Keratinocyte (primary cell): ENCODE measurements at regions not wholly inside any gene's neighbourhood (a gene's known extent, or its start where the extent isn't known, plus 50 kb on each side); places are given as distances from the start of the nearest gene placed in this dataset.

Experiments
- DNase-seq: peaks from one replicate; pipeline ENCODE4 v3.0.0-alpha.2; 2011; ENCODE audit warnings: low read depth, missing footprints, low spot score
- FAIRE-seq: peaks from 2 replicates; lab custom pipeline; 2011; peaks lifted over from hg19 to GRCh38; lab: Jason Lieb, UNC
- H2AFZ ChIP-seq: 2 replicates; pipeline ENCODE4 v1.6.0; 2012; ENCODE audit warnings: low read length, control low read depth, inconsistent platforms; ENCODE audit not compliant: control insufficient read depth
- H3K27ac ChIP-seq: 2 replicates; pipeline ENCODE4 v1.5.1; 2011; ENCODE audit warnings: low read length; ENCODE audit not compliant: control insufficient read depth, insufficient read depth
- H3K27me3 ChIP-seq: 3 replicates; pipeline ENCODE4 v1.6.0; 2011; ENCODE audit warnings: low read length; ENCODE audit not compliant: control insufficient read depth, insufficient read depth; ENCODE audit errors: extremely low read depth
- H3K36me3 ChIP-seq, 2 experiments: 2 replicates in 1 of 2; 3 replicates in 1 of 2; pipeline ENCODE4 v1.5.1; 2011; ENCODE audit warnings: low read length in 2 of 2, mild to moderate bottlenecking in 1 of 2; ENCODE audit not compliant: control insufficient read depth in 2 of 2, insufficient read depth in 2 of 2; ENCODE audit errors: extremely low read depth in 1 of 2
- H3K4me1 ChIP-seq: 3 replicates; pipeline ENCODE4 v1.5.1; 2011; ENCODE audit warnings: low read length; ENCODE audit not compliant: control insufficient read depth, insufficient read depth; ENCODE audit errors: extremely low read depth
- H3K4me2 ChIP-seq: 3 replicates; pipeline ENCODE4 v1.6.0; 2011; ENCODE audit warnings: low read depth, low read length; ENCODE audit not compliant: control insufficient read depth, insufficient read depth; ENCODE audit errors: extremely low read depth
- H3K4me3 ChIP-seq, 3 experiments: fragments of 200-600 bp in 1 of 3; sonication (generic) in 1 of 3; 2 replicates in 2 of 3; 3 replicates in 1 of 3; pipeline ENCODE4 v1.5.1; 2011 to 2016; ENCODE audit warnings: low read length in 3 of 3, mild to moderate bottlenecking in 3 of 3, control low read depth in 2 of 3, inconsistent platforms in 1 of 3, low read depth in 1 of 3, mixed read lengths in 1 of 3, mixed run types in 1 of 3, moderate library complexity in 1 of 3; ENCODE audit not compliant: control insufficient read depth in 2 of 3, insufficient read depth in 2 of 3; ENCODE audit errors: extremely low read depth in 1 of 3
- H3K79me2 ChIP-seq: 2 replicates; pipeline ENCODE4 v1.6.0; 2012; ENCODE audit warnings: low read length; ENCODE audit not compliant: control insufficient read depth, insufficient read depth
- H3K9ac ChIP-seq: 3 replicates; pipeline ENCODE4 v1.6.0; 2011; ENCODE audit warnings: low read length; ENCODE audit not compliant: control insufficient read depth, insufficient read depth; ENCODE audit errors: extremely low read depth
- H3K9me1 ChIP-seq: 3 replicates; pipeline ENCODE4 v1.6.0; 2011; ENCODE audit warnings: low read length; ENCODE audit not compliant: control insufficient read depth, insufficient read depth; ENCODE audit errors: extremely low read depth
- H3K9me3 ChIP-seq: 2 replicates; pipeline ENCODE4 v1.5.1; 2012; ENCODE audit warnings: low read depth, low read length; ENCODE audit not compliant: control insufficient read depth
- H4K20me1 ChIP-seq: 3 replicates; pipeline ENCODE4 v1.6.0; 2011; ENCODE audit warnings: low read length; ENCODE audit not compliant: control insufficient read depth, insufficient read depth; ENCODE audit errors: extremely low read depth
- CTCF ChIP-seq, 3 experiments: IDR thresholded peaks in 1 of 3; conservative IDR thresholded peaks in 1 of 3; optimal IDR thresholded peaks in 1 of 3; 2 replicates in 2 of 3; 3 replicates in 1 of 3; pipeline versions ENCODE3 to v1.5.1; 2011; ENCODE audit warnings: low read length in 3 of 3, mild to moderate bottlenecking in 3 of 3, moderate library complexity in 2 of 3, control low read depth in 1 of 3, inconsistent platforms in 1 of 3; ENCODE audit not compliant: insufficient read depth in 2 of 3; ENCODE audit errors: extremely low read depth in 1 of 3
- EZH2 ChIP-seq: IDR thresholded peaks from one replicate; pipeline ENCODE4 v1.6.1; 2012; ENCODE audit warnings: inconsistent platforms, mild to moderate bottlenecking, low read length, moderate library complexity
- dilution Hi-C: fragments of 300-500 bp; cut with MboI; formaldehyde crosslinking; loops from one replicate; pipeline ENCODE4 v1.7.0; 2020; ENCODE audit warnings: low sequenced_read_pairs; ENCODE audit not compliant: extremely low pct_ligation_motif_present

GRCh38 chr5:2317540-2317939 lies 433.9 kb downstream of the IRX2 start:
- H3K4me1 ChIP-seq = no peaks in the 10 kb centered on the region
- H2AFZ ChIP-seq = no peak overlapping the region
- no peaks in the 10 kb centered on the region for H3K9me3 ChIP-seq
- H4K20me1 ChIP-seq = no peaks in the 10 kb centered on the region
- H3K9me1 ChIP-seq = no peaks in the 10 kb centered on the region
- H3K79me2 ChIP-seq = no peaks in the 10 kb centered on the region
- H3K4me3 ChIP-seq = no peak overlapping the region
- H3K4me2 ChIP-seq = no peak overlapping the region
- no peaks in the 10 kb centered on the region for H3K27me3 ChIP-seq
- H3K9ac ChIP-seq = no peak overlapping the region
- FAIRE-seq (no peak), DNase-seq (no peak)
- no peaks in the 10 kb centered on the region for H3K36me3 ChIP-seq
- TF ChIP-seq CTCF (optimal IDR thresholded peaks at IDR 0.05 in 1 of 3, IDR thresholded peaks at IDR 0.05 in 1 of 3, conservative IDR thresholded peaks at IDR 0.05 in 1 of 3; ENCODE audit: extremely low read depth in 1 of 3, insufficient read depth in 2 of 3, low read length in 3 of 3) = no peak
- TF ChIP-seq EZH2 = no peak
- H3K27ac ChIP-seq = no peak overlapping the region
- dilution Hi-C loops = no loop called here

GRCh38 chr5:2311851-2312250 lies 429.1 kb upstream of the IRX4 start:
- H3K4me2 ChIP-seq = no peak overlapping the region
- FAIRE-seq (no peak), DNase-seq (no peak)
- no peak overlapping the region for H2AFZ ChIP-seq
- dilution Hi-C loops = no loop called here
- H3K36me3 ChIP-seq = no peaks in the 10 kb centered on the region
- H3K27ac ChIP-seq = no peak overlapping the region
- no peaks in the 10 kb centered on the region for H3K4me1 ChIP-seq
- H3K9ac ChIP-seq = no peak overlapping the region
- H4K20me1 ChIP-seq = no peaks in the 10 kb centered on the region
- H3K79me2 ChIP-seq = no peaks in the 10 kb centered on the region
- no peak for TF ChIP-seq CTCF (optimal IDR thresholded peaks at IDR 0.05 in 1 of 3, IDR thresholded peaks at IDR 0.05 in 1 of 3, conservative IDR thresholded peaks at IDR 0.05 in 1 of 3; ENCODE audit: extremely low read depth in 1 of 3, insufficient read depth in 2 of 3, low read length in 3 of 3)
- no peak for TF ChIP-seq EZH2
- H3K9me1 ChIP-seq = no peaks in the 10 kb centered on the region
- no peaks in the 10 kb centered on the region for H3K27me3 ChIP-seq
- no peaks in the 10 kb centered on the region for H3K9me3 ChIP-seq
- no peak overlapping the region for H3K4me3 ChIP-seq
